HepG2 (cell line): ENCODE measurements at regions not wholly inside any gene's neighbourhood (a gene's known extent, or its start where the extent isn't known, plus 50 kb on each side); places are given as distances from the start of the nearest gene placed in this dataset.

ENCODE experiments used
- ARHGAP35 ChIP-seq: sonication (generic); formaldehyde crosslinking; IDR thresholded peaks from 2 replicates; pipeline ENCODE4 v1.9.0; 2022; ENCODE audit warnings: mild to moderate bottlenecking, inconsistent platforms, moderate library complexity, missing genetic modification reagents, borderline replicate concordance
- ESRRA ChIP-seq: sonication (generic); formaldehyde crosslinking; IDR thresholded peaks from 2 replicates; pipeline ENCODE4 v1.5.1; 2020; ENCODE audit warnings: mild to moderate bottlenecking, low read depth, missing genetic modification reagents
- JUND ChIP-seq: sonication (generic); formaldehyde crosslinking; IDR thresholded peaks from 2 replicates; pipeline ENCODE4 v1.8.0; 2022; ENCODE audit warnings: mild to moderate bottlenecking, missing genetic modification reagents
- KAT7 ChIP-seq: IDR thresholded peaks from 2 replicates; pipeline ENCODE4 v1.6.1; 2018; ENCODE audit warnings: borderline replicate concordance, missing compliant biosample characterization
- NR2F1 ChIP-seq, 2 experiments: fragments of 450-650 bp in 1 of 2; formaldehyde crosslinking in 1 of 2; IDR thresholded peaks; 2 replicates each; pipeline versions ENCODE4 v1.5.0 to v1.6.1; 2016 to 2020; ENCODE audit warnings: mild to moderate bottlenecking in 1 of 2, missing compliant biosample characterization in 1 of 2, missing genetic modification reagents in 1 of 2, moderate library complexity in 1 of 2
- NR2F2 ChIP-seq: IDR thresholded peaks from 2 replicates; pipeline ENCODE4 v1.6.1; 2012; ENCODE audit warnings: low read depth, inconsistent platforms, borderline replicate concordance
- SAP130 ChIP-seq: IDR thresholded peaks from 2 replicates; pipeline ENCODE4 v1.6.1; 2016; ENCODE audit warnings: low read depth
- TAF15 ChIP-seq: fragments of 200-400 bp; formaldehyde crosslinking; IDR thresholded peaks from one replicate; pipeline ENCODE4 v1.6.1; 2018; ENCODE audit warnings: mild to moderate bottlenecking, low read depth, low read length; ENCODE audit not compliant: poor library complexity, severe bottlenecking
- ZBTB8A ChIP-seq: sonication (generic); formaldehyde crosslinking; IDR thresholded peaks from 2 replicates; pipeline ENCODE4 v1.4.0; 2020; ENCODE audit warnings: mild to moderate bottlenecking, low read depth, missing genetic modification reagents, borderline replicate concordance
- ZFP82 ChIP-seq: sonication (generic); formaldehyde crosslinking; IDR thresholded peaks from 2 replicates; pipeline ENCODE4 v1.5.1; 2020; ENCODE audit warnings: mild to moderate bottlenecking, missing genetic modification reagents, borderline replicate concordance
- ZKSCAN5 ChIP-seq: sonication (generic); formaldehyde crosslinking; IDR thresholded peaks from 2 replicates; pipeline ENCODE4 v1.5.1; 2020; ENCODE audit warnings: mild to moderate bottlenecking, missing genetic modification reagents
- ZNF180 ChIP-seq: sonication (generic); formaldehyde crosslinking; IDR thresholded peaks from 2 replicates; pipeline ENCODE4 v1.4.0; 2020; ENCODE audit warnings: low read depth, missing genetic modification reagents, borderline replicate concordance
- ZNF383 ChIP-seq: sonication (generic); formaldehyde crosslinking; IDR thresholded peaks from 2 replicates; pipeline ENCODE4 v1.4.0; 2020; ENCODE audit warnings: missing genetic modification reagents, mild to moderate bottlenecking, borderline replicate concordance
- ZNF670 ChIP-seq: sonication (generic); formaldehyde crosslinking; IDR thresholded peaks from 2 replicates; pipeline ENCODE4 v1.8.0; 2022; ENCODE audit warnings: mild to moderate bottlenecking, missing genetic modification reagents, borderline replicate concordance
- ZNF747 ChIP-seq: sonication (generic); formaldehyde crosslinking; IDR thresholded peaks from 2 replicates; pipeline ENCODE4 v1.8.1; 2023; ENCODE audit warnings: missing genetic modification reagents, mild to moderate bottlenecking, borderline replicate concordance
- ZNF792 ChIP-seq: IDR thresholded peaks from 2 replicates; pipeline ENCODE4 v1.6.1; 2016
- TF ChIP-seq, protein P1 (sequence below): sonication (generic); formaldehyde crosslinking; IDR thresholded peaks from 2 replicates; pipeline ENCODE4 v1.4.0; 2020; ENCODE audit warnings: missing genetic modification reagents, borderline replicate concordance
- TF ChIP-seq, protein P2 (sequence below): sonication (generic); formaldehyde crosslinking; IDR thresholded peaks from 2 replicates; pipeline ENCODE4 v1.8.1; 2023; ENCODE audit warnings: missing genetic modification reagents, mild to moderate bottlenecking, borderline replicate concordance
- TF ChIP-seq, protein P3 (sequence below): sonication (generic); formaldehyde crosslinking; IDR thresholded peaks from 2 replicates; pipeline ENCODE4 v1.4.0; 2020; ENCODE audit warnings: missing genetic modification reagents

DNA sequence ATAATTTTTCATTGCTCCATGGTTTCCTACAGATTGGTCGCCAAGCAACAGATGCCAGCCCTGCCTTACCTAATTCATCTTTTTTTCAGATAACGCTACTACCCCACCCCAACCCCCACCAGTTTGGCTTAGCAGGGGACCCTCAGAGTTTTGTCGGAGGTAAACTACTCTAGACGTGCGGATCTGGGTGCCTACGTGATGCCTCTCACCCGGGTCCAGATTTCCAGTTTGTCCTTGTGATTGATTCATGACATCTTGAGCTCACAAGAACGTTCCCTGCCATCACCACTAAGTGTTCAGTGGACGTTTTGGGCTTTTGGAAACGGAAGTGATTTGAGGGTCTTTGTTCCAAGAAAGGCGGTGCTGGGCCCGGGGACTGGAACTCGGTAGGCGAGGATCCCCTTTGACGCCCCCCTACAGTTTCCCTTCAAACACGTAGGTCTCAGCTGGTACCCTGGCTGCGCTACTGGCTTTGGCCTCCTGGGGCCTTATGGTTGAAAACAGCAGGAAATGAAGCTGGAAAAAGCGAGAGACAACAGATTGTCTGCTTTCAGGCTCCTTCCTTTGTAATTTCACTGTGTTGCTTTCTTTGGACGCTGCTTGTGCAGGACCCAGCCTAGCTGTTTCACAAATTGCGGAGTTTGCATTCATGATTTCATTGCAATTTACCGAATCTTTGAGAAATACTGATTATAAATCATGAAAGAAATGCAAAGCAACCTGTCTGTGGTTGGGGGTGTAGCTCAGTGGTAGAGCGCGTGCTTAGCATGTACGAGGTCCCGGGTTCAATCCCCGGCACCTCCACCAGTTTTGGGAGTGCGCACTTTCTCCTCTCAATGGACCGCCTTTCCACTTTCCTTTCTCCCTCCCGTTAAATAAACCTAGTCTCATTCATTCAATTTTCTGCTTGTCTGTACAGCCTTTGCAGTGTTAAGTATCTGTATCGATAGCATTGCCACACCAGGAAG is 81.0 kb downstream of the GPX5 start (continued):
- TF ChIP-seq, protein P1, sequence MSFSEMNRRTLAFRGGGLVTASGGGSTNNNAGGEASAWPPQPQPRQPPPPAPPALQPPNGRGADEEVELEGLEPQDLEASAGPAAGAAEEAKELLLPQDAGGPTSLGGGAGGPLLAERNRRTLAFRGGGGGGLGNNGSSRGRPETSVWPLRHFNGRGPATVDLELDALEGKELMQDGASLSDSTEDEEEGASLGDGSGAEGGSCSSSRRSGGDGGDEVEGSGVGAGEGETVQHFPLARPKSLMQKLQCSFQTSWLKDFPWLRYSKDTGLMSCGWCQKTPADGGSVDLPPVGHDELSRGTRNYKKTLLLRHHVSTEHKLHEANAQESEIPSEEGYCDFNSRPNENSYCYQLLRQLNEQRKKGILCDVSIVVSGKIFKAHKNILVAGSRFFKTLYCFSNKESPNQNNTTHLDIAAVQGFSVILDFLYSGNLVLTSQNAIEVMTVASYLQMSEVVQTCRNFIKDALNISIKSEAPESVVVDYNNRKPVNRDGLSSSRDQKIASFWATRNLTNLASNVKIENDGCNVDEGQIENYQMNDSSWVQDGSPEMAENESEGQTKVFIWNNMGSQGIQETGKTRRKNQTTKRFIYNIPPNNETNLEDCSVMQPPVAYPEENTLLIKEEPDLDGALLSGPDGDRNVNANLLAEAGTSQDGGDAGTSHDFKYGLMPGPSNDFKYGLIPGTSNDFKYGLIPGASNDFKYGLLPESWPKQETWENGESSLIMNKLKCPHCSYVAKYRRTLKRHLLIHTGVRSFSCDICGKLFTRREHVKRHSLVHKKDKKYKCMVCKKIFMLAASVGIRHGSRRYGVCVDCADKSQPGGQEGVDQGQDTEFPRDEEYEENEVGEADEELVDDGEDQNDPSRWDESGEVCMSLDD (CRISPR knock-in tag) = peak; percentile 19; the same call in 1 of the 2 replicates
- TF ChIP-seq ZNF792 (CRISPR knock-in tag) = no peak
- peak; percentile 7 to 54; a peak in 1 of 4 replicates for TF ChIP-seq NR2F1 (CRISPR knock-in tag; IDR thresholded peaks at IDR 0.05)
- TF ChIP-seq ZFP82 = no peak
- no peak for TF ChIP-seq TAF15
- no peak for TF ChIP-seq ZNF383
- peak; percentile 47; the same call in 1 of the 2 replicates for TF ChIP-seq SAP130 (CRISPR knock-in tag)
- TF ChIP-seq JUND (CRISPR knock-in tag) = no peak
- no peak for TF ChIP-seq ZNF180
- TF ChIP-seq ZKSCAN5 = no peak
- TF ChIP-seq ESRRA = 0 out of 2 replicates have a peak, but pooled peaks have one; percentile 48
- TF ChIP-seq KAT7 (CRISPR knock-in tag) = no peak
- no peak for TF ChIP-seq ZBTB8A (CRISPR knock-in tag)
- no peak for TF ChIP-seq ARHGAP35
- TF ChIP-seq NR2F2 = no peak
- TF ChIP-seq ZNF670 = no peak
- TF ChIP-seq, protein P2, sequence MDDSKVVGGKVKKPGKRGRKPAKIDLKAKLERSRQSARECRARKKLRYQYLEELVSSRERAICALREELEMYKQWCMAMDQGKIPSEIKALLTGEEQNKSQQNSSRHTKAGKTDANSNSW (CRISPR knock-in tag) = no peak
- TF ChIP-seq, protein P3, sequence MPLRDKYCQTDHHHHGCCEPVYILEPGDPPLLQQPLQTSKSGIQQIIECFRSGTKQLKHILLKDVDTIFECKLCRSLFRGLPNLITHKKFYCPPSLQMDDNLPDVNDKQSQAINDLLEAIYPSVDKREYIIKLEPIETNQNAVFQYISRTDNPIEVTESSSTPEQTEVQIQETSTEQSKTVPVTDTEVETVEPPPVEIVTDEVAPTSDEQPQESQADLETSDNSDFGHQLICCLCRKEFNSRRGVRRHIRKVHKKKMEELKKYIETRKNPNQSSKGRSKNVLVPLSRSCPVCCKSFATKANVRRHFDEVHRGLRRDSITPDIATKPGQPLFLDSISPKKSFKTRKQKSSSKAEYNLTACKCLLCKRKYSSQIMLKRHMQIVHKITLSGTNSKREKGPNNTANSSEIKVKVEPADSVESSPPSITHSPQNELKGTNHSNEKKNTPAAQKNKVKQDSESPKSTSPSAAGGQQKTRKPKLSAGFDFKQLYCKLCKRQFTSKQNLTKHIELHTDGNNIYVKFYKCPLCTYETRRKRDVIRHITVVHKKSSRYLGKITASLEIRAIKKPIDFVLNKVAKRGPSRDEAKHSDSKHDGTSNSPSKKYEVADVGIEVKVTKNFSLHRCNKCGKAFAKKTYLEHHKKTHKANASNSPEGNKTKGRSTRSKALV (CRISPR knock-in tag) = no peak
- TF ChIP-seq ZNF747 (CRISPR knock-in tag) = no peak
